SK-N-SH treated with all-trans-retinoic acid at 6 μM for 48 hours (cell line): ENCODE measurements at regions not wholly inside any gene's neighbourhood (a gene's known extent, or its start where the extent isn't known, plus 50 kb on each side); places are given as distances from the start of the nearest gene placed in this dataset.
"Not testable (repeated sequence)": the region's sequence is repeated elsewhere in the genome, so short reads cannot be mapped to it uniquely, and the experiment has no call there.

Source experiments
- ARNTL ChIP-seq: fragments of 450-650 bp; formaldehyde crosslinking; IDR thresholded peaks from 2 replicates; pipeline ENCODE4 v1.5.0; 2020; ENCODE audit warnings: low read depth, mild to moderate bottlenecking, moderate library complexity, borderline replicate concordance
- BACH2 ChIP-seq: fragments of 250-450 bp; sonication (Bioruptor Pico); IDR thresholded peaks from 2 replicates; pipeline ENCODE4 v1.9.0; 2021; ENCODE audit warnings: mild to moderate bottlenecking, borderline replicate concordance
- OSR1 ChIP-seq: fragments of 250-450 bp; sonication (Bioruptor Pico); IDR thresholded peaks from 2 replicates; pipeline ENCODE4 v1.8.0; 2022; ENCODE audit warnings: moderate library complexity, mild to moderate bottlenecking, inconsistent platforms
- PATZ1 ChIP-seq: fragments of 250-450 bp; sonication (Bioruptor Pico); IDR thresholded peaks from 2 replicates; pipeline ENCODE4 v1.8.0; 2020; ENCODE audit warnings: mild to moderate bottlenecking, moderate library complexity, borderline replicate concordance
- SNAI2 ChIP-seq: fragments of 250-450 bp; sonication (Bioruptor Pico); IDR thresholded peaks from 2 replicates; pipeline ENCODE4 v1.5.0; 2020; ENCODE audit warnings: mild to moderate bottlenecking, moderate library complexity
- TCF4 ChIP-seq: fragments of 250-450 bp; sonication (Bioruptor Pico); IDR thresholded peaks from 2 replicates; pipeline ENCODE4 v1.8.0; 2021; ENCODE audit warnings: mild to moderate bottlenecking, moderate library complexity, borderline replicate concordance
- ZC3H10 ChIP-seq: fragments of 250-450 bp; sonication (Bioruptor Pico); IDR thresholded peaks from 2 replicates; pipeline ENCODE4 v1.5.1; 2021; ENCODE audit warnings: mild to moderate bottlenecking, moderate library complexity
- ZFP3 ChIP-seq: fragments of 250-450 bp; sonication (Bioruptor Pico); IDR thresholded peaks from 2 replicates; pipeline ENCODE4 v1.5.0; 2020; ENCODE audit warnings: mild to moderate bottlenecking, moderate library complexity
- ZNF565 ChIP-seq: fragments of 450-650 bp; formaldehyde crosslinking; conservative IDR thresholded peaks from 2 replicates; pipeline ENCODE4 v1.5.0; 2020; ENCODE audit warnings: low read depth, mild to moderate bottlenecking, moderate library complexity
- ZNF70 ChIP-seq: fragments of 450-650 bp; formaldehyde crosslinking; IDR thresholded peaks from 2 replicates; pipeline ENCODE4 v1.5.0; 2020; ENCODE audit warnings: mild to moderate bottlenecking, moderate library complexity
- TF ChIP-seq, protein P1 (sequence below): fragments of 250-450 bp; sonication (Bioruptor Pico); IDR thresholded peaks from 2 replicates; pipeline ENCODE4 v1.5.1; 2021; ENCODE audit warnings: mild to moderate bottlenecking, moderate library complexity
- TF ChIP-seq, protein P2 (sequence below): fragments of 250-450 bp; sonication (Bioruptor Pico); IDR thresholded peaks from 2 replicates; pipeline ENCODE4 v1.5.1; 2020; ENCODE audit warnings: low read depth, mild to moderate bottlenecking, moderate library complexity

DNA sequence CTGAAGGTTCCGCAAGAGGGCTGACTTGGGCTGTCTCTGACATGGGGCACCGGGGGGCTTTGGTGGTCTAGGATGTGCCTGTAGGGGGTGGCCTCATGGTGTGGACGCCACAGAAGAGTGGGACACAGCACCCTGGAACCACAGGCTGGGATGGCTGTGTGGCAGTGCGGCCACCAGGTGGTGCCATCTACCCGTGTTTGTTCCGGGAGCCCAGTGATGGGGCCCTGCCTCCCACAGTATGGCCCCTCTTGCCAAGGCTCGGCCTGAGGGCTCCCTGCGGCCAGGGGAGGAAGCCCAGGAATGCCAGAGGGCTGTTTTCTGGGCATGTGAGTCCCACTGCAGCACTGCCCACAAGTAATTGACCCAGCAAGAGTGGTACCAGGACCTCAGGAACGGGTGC, 180.2 kb upstream of the AKAP13 start:
- TF ChIP-seq BACH2 (CRISPR knock-in tag); ZNF70 (CRISPR knock-in tag); SNAI2 (CRISPR knock-in tag); ZNF565 (CRISPR knock-in tag); ZC3H10 (CRISPR knock-in tag); OSR1 (CRISPR knock-in tag); ARNTL (CRISPR knock-in tag); PATZ1; TCF4; ZFP3: not testable (repeated sequence)
- TF ChIP-seq, protein P1, sequence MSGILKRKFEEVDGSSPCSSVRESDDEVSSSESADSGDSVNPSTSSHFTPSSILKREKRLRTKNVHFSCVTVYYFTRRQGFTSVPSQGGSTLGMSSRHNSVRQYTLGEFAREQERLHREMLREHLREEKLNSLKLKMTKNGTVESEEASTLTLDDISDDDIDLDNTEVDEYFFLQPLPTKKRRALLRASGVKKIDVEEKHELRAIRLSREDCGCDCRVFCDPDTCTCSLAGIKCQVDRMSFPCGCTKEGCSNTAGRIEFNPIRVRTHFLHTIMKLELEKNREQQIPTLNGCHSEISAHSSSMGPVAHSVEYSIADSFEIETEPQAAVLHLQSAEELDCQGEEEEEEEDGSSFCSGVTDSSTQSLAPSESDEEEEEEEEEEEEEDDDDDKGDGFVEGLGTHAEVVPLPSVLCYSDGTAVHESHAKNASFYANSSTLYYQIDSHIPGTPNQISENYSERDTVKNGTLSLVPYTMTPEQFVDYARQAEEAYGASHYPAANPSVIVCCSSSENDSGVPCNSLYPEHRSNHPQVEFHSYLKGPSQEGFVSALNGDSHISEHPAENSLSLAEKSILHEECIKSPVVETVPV (CRISPR knock-in tag): not testable (repeated sequence)
- TF ChIP-seq, protein P2, sequence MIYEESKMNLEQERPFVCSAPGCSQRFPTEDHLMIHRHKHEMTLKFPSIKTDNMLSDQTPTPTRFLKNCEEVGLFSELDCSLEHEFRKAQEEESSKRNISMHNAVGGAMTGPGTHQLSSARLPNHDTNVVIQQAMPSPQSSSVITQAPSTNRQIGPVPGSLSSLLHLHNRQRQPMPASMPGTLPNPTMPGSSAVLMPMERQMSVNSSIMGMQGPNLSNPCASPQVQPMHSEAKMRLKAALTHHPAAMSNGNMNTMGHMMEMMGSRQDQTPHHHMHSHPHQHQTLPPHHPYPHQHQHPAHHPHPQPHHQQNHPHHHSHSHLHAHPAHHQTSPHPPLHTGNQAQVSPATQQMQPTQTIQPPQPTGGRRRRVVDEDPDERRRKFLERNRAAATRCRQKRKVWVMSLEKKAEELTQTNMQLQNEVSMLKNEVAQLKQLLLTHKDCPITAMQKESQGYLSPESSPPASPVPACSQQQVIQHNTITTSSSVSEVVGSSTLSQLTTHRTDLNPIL (CRISPR knock-in tag): not testable (repeated sequence)
